NCI-H748 (cell line): ENCODE measurements at regions not wholly inside any gene's neighbourhood (a gene's known extent, or its start where the extent isn't known, plus 50 kb on each side); places are given as distances from the start of the nearest gene placed in this dataset.

Source experiments
- DNase-seq: peaks from one replicate; lab custom pipeline; 2025; ENCODE audit not compliant: unreplicated experiment; lab: John Stamatoyannopoulos, UW

GRCh38 chr6:113480616-113481015 lies 376.5 kb upstream of the MARCKS start:
- DNase-seq, result no peak

GRCh38 chr6:113481458-113481857 lies 375.7 kb upstream of the MARCKS start:
- no peak for DNase-seq

- no peak for DNase-seq
Measured at GRCh38 chr6:113481910-113482309, 375.2 kb upstream of the MARCKS start.

- DNase-seq, result no peak
Measured at GRCh38 chr6:113482771-113483170, 374.4 kb upstream of the MARCKS start.

- peak; percentile 14 for DNase-seq
Measured at GRCh38 chr6:113486199-113486598, 370.9 kb upstream of the MARCKS start.

- no peak for DNase-seq
Measured at GRCh38 chr6:113487489-113488058, 369.6 kb upstream of the MARCKS start.

GRCh38 chr6:113488061-113488460 lies 369.1 kb upstream of the MARCKS start:
- DNase-seq, result peak; percentile 59

- DNase-seq, result peak; percentile 81
Measured at GRCh38 chr6:113488812-113489685, 368.1 kb upstream of the MARCKS start.

GRCh38 chr6:113489952-113490746 lies 367.0 kb upstream of the MARCKS start:
- peak; percentile 67 for DNase-seq

- DNase-seq, result no peak
Measured at GRCh38 chr6:113491376-113491775, 365.8 kb upstream of the MARCKS start.

GRCh38 chr6:113493991-113494390 lies 363.2 kb upstream of the MARCKS start:
- no peak for DNase-seq

GRCh38 chr6:113495521-113495920 lies 361.6 kb upstream of the MARCKS start:
- no peak for DNase-seq

- no peak for DNase-seq
Measured at GRCh38 chr6:113496166-113496565, 361.0 kb upstream of the MARCKS start.

- DNase-seq, result no peak
Measured at GRCh38 chr6:113500221-113500620, 356.9 kb upstream of the MARCKS start.

GRCh38 chr6:113505084-113505699 lies 352.0 kb upstream of the MARCKS start:
- no peak for DNase-seq

GRCh38 chr6:113508249-113508648 lies 348.9 kb upstream of the MARCKS start:
- no peak for DNase-seq

- no peak for DNase-seq
Measured at GRCh38 chr6:113511100-113511499, 346.0 kb upstream of the MARCKS start.

- DNase-seq, result no peak
Measured at GRCh38 chr6:113512576-113512975, 344.6 kb upstream of the MARCKS start.

GRCh38 chr6:113513086-113513485 lies 344.1 kb upstream of the MARCKS start:
- DNase-seq, result no peak

- DNase-seq, result no peak
Measured at GRCh38 chr6:113522376-113522775, 334.8 kb upstream of the MARCKS start.

GRCh38 chr6:113524826-113525225 lies 332.3 kb upstream of the MARCKS start:
- DNase-seq, result no peak
